Body of pancreas (tissue), 4 donors: ENCODE measurements at regions not wholly inside any gene's neighbourhood (a gene's known extent, or its start where the extent isn't known, plus 50 kb on each side); places are given as distances from the start of the nearest gene placed in this dataset.

ENCODE experiments used
- POLR2A ChIP-seq, 3 donors: fragments of 450-650 bp; IDR thresholded peaks; one replicate each; pipeline ENCODE4 v1.6.1; 2016; ENCODE audit warnings: antibody characterized with exemption in 3 of 3, mild to moderate bottlenecking in 2 of 3
- TF ChIP-seq, protein P1 (sequence below), 7 experiments: fragments of 450-650 bp in 4 of 7; fragments of 200-600 bp in 3 of 7; sonication (generic) in 3 of 7; IDR thresholded peaks; one replicate each; pipeline ENCODE4 v1.5.1; 2016 to 2019; ENCODE audit warnings: antibody characterized with exemption in 7 of 7

DNA sequence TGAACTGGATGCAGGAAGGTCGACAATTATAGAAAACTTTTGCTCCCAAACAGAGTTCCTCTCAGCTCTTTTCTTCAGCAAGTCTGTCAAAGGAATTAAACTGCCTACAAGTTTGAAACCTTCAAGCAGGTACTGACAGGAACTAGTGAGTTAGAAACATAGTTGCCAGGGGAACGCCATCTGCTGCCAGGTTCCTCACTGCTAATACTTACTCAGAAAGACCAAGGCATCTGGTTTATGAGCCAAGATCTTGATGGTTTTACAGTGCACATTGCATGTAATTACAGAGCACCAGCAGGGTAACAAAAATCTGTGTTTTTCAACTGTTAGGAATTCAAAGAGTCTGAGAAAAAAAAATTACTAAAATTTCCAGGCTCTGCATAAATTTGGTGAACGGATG lies 300.0 kb upstream of the NRG3 start:
- no peak for TF ChIP-seq POLR2A (IDR thresholded peaks at IDR 0.05)
- TF ChIP-seq, protein P1, sequence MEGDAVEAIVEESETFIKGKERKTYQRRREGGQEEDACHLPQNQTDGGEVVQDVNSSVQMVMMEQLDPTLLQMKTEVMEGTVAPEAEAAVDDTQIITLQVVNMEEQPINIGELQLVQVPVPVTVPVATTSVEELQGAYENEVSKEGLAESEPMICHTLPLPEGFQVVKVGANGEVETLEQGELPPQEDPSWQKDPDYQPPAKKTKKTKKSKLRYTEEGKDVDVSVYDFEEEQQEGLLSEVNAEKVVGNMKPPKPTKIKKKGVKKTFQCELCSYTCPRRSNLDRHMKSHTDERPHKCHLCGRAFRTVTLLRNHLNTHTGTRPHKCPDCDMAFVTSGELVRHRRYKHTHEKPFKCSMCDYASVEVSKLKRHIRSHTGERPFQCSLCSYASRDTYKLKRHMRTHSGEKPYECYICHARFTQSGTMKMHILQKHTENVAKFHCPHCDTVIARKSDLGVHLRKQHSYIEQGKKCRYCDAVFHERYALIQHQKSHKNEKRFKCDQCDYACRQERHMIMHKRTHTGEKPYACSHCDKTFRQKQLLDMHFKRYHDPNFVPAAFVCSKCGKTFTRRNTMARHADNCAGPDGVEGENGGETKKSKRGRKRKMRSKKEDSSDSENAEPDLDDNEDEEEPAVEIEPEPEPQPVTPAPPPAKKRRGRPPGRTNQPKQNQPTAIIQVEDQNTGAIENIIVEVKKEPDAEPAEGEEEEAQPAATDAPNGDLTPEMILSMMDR (IDR thresholded peaks at IDR 0.05): no peak
